Mucosa of gallbladder (tissue), 1 donor: ENCODE measurements at regions not wholly inside any gene's neighbourhood (a gene's known extent, or its start where the extent isn't known, plus 50 kb on each side); places are given as distances from the start of the nearest gene placed in this dataset.

ENCODE experiments used
- DNase-seq: peaks from one replicate; pipeline ENCODE4 v3.0.0-alpha.2; 2020; ENCODE audit warnings: low spot score
- donor health status: DM: no; HTN: no; CAD: no.

DNA sequence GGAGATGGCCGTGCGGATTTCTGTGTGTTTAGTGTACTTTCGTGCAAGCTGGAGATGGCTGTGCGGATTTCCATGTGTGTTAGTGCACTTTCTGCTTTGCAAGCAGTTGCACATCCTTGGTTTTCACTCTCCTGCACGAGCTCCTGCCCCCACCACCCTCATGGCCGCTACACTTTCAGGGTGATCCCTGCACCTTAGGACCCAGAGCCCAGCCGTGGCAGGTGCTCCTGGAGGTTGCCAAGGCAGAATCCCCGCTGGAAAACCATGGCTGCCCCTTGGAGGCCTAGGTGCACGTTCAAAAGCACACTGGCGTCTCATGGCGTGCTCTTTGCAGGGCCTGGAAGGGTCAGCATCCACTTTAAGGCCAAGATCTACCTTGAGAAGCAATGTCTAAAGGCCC lies 311.0 kb upstream of the TNRC6C start:
- DNase-seq = no peak

DNA sequence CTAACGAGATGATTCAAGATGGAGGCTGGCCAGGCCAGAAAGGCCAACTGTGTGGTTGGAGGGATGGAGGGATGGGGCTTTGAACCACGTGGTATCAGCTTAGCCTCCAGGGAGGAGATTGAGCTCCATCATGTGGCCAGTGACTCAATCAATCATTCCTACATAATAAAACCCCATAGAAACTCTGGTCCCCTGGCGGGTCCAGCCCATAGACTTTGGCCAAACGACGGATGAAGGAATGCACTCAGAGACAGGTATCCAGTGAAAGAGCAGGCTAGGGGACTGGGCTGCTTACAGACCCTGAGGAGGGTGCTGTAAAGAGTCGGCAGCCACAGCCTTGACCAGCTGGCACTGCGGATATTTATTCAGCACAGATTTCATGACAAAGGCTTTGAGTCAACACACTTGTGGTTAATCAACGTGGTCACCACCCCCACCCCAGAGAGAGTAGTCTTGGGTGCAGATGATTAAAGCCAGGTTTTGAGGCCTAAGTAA lies 308.7 kb upstream of the TNRC6C start:
- no peak for DNase-seq

DNA sequence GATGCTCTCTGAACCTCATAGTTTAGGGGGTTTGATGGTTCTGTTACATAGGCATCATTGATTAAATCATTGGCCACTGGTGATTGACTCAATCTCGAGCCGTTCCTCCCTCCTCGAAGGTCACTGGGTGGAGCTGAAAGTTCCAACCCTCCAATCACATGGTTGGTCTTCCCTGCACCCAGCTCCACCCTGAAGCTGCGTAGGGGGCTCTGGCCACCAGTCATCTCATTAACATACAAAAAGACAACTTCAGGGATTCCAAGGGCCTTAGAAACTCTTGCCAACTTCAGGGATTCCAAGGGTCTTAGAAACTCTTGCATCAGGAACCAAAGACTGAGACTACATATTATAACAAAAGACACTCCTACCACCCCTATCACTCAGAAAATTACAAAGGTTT lies 306.5 kb upstream of the TNRC6C start:
- DNase-seq = no peak

DNA sequence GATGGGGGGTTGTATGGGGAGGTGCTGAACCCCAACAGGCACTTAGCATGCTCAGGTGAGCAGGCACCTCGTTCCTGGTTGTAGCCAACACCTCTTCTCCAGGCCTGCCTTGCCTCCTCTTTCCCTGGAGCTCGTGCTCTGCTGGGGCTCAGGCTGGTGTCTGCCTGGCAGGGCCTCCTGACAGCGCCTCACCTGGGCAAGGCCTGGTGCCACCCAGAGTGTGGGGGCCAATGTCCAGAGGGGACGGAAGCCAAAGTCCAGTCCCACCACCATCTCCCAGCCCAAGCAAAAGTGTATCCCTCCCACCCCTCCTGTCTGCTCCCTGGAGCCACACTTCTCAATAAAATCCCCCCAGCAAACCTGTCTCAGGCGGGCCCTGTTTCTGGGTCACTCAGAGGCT lies 304.2 kb upstream of the TNRC6C start:
- no peak for DNase-seq

DNA sequence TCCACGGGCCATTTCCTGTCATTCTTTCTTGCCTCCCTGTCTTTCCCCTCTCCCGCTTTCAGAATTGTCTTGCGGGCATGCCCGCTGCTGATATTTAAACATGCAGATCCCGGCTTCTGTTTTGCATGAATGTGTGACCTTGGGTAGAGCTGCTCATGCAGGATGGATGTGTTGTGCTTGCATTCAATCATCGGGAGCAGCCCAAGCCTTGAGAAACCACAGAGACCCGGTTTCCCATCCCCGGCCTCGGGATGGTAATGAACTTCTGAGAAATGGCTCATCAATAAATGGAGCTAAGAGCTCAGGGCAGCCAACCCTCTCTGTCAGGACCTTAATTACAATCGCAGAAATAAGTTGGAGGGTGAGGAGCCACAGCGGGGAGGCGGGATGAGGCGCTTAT lies 303.7 kb upstream of the TNRC6C start:
- DNase-seq = no peak

DNA sequence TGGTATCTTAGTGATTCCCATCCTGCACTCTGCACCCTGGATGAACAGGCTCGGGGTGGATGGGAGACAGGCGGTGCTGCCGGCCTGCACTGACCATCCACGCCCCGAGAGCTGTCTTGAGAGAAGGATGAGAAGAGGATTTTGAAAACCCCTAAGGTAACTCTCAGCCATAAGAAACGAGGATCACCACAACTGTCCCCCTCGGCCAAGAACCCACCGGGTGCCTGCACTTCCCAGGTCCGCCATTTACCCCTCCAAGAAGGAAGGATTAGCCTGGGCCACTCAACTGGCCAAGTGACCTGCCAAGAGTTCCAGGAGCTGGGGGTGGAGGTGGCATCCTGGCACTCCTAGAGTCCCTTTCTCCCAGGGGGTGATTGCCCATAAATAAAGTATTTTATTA lies 302.4 kb upstream of the TNRC6C start:
- no peak for DNase-seq

DNA sequence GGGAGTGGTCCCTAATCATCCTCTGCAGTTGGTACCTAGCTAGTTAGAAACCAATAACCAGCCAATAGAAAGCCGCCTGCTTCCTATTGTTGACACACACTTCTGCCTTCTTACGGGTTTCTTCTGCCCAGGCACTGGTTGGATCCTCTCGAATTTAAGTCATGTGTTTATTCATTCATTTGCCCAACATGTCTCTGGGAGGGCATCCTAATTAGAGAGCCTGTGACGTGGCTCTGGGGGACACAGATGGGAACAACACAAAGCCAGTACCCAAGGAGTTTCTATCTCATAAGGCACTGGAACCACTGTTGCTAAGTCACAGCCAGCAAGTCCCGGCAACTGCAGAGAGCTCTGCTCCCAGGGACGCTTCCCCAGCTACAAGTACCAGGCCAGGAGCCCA lies 300.7 kb upstream of the TNRC6C start:
- no peak for DNase-seq

DNA sequence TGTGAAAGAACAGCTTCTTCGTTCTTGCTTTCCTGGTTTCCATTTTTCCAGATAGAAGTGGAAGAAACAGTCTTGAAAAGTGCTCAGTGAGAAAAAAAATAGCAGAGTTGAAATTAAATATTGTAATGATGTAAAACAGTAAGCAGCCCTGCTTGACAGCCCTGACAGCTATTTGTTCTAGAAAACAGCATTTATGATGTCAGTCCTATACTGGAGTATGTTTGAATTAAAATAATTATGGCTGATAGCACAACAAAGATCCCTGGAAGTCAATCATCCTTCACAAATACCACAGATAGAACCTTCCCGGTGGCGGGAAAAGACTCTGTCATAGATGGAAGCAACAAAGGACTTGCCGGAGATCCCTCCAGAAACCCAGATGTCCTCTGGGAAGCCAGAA lies 298.0 kb upstream of the TNRC6C start:
- DNase-seq = no peak

DNA sequence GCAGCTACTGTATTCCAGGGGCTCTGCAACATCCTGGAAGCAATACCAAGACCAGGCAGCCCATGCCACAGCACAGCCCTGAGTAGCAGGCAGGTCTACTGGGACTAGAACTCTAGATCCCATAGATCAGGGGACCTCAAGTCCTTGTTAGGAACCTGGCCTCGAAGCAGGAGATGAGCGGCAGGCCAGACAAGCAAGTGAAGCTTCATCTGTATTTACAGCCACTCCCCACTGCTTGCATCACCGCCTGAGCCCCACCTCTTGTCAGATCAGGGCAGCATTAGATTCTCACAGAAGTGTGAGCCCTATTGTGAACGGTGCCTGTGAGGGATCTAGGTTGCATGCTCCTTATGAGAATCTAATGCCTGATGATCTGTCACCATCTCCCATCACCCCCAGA lies 295.7 kb upstream of the TNRC6C start:
- no peak for DNase-seq

DNA sequence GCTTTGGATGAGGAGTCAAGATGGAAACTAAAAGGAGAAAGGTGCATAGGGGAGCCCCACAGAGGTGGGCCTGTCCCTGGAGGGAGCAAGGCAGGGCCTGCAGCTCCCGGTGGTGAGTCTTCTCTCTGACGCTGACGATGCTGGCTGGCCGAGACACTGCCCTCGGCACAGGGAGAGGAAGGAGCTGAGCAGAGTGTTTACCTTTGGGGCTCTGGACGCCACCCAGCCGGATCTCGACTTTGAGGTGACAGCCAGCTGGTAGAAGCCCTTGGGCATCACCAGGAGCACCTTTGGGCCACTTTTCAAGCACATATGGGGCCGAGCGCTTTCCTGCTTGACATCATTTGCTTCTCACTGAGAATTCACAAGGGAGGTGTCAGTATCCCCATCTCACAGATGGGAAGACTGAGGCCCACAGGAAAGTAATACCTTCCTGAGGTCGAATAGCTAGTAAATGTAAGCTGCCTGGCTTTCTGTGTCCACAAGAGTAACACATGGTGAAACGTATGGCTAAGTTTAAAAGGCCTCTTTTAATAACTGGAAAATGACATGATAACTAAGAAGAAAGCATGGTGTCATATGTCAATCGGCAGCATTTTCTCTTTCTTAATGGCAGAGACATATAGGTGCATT lies 294.3 kb upstream of the TNRC6C start:
- no peak for DNase-seq

DNA sequence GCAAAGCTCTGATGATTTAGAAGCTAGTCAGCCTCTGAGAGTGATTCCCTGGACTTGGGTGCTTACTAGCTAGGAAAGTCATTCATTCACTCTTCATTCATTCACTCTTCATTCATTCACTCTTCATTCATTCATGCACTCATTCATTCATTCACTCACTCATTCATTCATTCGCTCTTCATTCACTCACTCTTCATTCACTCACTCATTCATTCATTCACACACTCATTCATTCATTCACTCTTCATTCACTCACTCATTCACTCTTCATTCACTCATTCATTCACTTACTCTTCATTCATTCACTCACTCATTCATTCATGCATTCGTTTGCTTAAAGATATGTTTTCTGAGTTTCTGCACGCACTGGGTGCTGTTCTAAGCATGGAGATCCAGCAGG lies 292.7 kb upstream of the TNRC6C start:
- DNase-seq = no peak

DNA sequence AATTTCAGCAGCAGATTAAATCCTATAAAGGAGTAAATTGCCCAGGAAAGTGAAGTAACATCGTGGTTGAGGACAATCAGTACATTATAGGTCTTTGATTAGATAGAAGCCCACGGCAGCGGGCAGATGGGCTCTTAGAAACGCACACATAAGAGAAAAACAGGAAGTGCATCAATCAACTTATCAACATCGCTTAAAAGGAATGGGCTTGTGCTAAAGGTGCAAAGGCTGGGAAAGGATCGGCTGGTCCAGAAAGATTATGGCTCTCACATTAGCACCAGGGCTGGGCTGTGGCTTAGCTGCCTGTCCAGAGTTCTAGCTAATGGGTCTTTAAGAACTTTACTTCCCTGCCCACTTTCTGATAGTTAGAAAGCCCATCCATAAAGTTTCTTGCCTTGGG lies 292.0 kb upstream of the TNRC6C start:
- no peak for DNase-seq

DNA sequence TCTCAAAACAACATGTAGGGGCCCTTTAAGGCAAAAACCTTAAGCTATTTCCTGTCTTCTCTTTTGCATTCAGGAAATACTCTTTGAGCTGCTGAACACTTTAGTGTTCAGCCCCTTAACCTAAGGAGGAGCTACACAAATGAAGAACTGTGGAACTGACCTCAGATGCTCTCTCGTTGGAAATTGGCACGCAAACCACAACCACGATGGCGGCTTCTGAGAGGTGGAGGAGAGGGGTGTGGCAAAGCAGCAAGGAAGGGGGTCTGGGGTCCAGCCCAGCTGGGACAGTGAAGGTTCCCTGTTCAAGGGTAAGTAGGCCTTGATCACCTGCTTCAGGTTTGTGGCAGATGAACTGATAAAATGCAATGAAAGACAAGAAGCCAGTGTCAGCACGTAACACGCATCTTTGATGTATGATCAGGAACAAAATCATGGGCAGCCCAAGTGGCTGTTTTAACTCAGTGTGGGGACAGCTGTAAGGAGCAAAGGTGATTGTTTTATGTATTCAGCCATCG lies 291.6 kb upstream of the TNRC6C start:
- DNase-seq = no peak

DNA sequence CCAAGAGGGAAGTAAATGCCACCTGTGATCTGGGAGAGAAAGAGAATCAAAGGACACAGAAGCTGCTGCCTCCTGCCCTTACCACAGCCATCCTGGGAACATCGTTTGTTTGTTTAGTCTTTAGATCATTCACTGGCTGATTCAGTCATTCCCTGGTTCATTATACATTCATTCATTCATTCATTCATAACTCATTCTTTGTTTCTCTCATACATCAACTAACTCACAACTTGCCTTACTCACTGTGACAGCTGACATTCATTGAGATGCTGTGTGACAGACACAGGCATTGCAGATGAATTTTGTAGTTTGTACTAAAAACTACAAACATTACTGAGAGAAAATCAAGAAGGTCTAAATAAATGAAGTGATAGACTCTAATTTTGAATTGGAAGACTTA lies 291.0 kb upstream of the TNRC6C start:
- no peak for DNase-seq

DNA sequence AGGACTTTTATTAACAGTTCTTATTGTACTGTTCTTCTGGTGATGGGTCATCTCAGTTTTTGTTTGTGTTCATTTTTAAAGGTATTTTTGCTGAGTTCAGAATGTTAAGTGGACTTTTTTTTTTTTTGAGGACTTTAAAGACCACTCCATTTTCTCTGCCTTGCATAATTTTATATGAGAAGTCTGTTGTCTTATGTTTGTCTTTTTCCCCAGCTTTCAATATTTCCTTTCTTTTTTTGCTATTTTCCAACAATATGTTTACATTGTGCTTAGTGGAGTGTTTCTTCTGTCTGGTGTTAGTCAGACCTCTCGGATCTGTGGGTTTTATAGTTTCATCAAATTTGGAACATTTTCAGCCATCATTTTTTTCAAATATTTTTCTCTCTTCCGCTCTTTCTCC lies 290.0 kb upstream of the TNRC6C start:
- no peak for DNase-seq

DNA sequence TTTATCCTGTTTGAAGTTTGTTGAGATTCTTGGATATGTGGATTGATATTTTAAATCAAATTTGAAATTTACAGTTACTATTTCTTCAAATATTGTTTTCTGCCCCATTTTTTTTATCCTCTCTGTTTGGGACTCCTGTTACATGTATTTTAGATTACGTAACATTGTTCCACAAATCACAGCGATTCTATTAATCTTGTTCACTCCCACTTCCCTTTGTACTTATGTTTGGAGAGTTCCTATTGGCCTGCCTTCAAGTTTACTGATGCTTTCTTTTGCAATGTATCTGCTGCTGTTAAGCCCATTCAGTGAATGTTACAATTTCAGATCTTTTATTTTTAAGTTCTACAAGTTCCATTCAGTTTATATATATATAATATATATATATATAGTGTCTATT lies 288.3 kb upstream of the TNRC6C start:
- DNase-seq = no peak

DNA sequence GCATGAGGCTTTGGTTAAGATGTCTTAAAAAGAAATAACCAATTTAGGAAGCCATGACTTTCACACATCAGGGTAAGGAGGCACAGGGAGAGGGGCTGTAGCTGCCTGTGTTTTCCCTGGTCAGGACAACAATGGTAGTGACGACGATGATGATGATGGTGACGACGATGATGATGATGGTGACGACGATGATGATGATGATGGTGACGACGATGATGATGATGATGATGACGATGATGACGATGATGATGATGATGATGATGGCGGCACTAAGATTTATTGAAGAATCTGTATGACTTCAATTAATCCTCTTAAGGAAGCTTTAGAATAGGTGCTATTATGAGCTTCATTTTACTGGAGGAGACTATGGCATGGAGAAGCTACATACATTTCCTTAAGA lies 284.1 kb upstream of the TNRC6C start:
- no peak for DNase-seq

DNA sequence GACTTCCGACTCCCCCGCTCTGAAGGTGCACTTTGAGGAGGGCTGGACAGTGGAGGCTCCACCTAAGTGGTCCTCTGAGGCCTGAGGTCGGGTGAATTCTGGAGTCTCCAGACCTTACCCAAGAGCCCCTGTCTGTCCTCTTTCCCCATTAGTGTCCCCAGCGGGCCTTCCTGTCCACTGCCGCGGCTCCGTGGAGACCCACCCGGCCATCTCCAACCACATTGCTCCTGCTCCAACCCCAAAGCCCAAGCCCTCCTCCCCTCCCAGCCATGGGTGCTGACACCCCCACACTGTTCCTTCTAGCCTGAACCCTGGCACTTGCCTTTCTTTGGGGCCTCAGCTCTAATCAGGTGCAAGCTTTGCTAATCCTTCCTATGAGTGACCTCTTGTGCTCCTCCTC lies 283.1 kb upstream of the TNRC6C start:
- DNase-seq = no peak

DNA sequence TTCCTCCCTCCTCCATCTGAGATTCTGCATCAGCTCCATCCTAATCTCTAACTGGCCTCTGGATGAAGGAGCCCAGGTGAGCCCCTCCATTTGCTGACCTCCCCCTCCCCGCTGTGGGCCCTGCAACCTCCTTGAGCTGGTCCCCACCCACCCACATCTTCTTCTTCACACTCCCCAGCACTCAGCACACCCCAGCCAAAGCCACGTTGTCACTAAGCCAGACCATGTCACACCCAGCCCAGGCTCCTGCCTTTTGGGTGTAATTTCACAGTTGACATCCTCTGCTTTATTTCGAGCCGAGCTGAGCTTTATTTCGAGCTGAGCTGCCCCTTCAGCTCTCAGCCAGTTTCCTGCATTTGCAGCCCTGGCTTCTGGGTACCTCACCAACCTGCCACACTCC lies 282.7 kb upstream of the TNRC6C start:
- DNase-seq = no peak

DNA sequence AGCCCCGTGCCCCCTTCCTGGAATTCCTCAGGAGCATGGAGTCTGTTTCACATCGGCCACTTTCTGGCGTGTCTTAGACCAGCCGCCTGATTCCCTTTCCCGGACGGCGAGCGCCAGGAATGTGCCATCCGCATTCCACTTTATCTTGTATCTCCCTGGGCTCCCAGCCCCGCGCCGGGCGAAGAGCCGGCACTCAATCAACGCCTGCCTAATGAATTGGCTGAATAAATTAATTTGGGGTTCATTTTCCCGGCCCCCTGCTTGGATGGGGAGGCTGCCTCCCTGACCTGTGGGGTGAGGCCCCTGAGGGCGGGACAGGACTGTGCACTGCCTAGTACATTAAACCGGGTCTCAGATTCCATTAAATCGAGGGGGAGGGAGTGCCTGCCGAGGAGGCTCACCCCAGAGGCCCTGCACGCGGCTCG lies 282.3 kb upstream of the TNRC6C start:
- DNase-seq = peak; percentile 28

DNA sequence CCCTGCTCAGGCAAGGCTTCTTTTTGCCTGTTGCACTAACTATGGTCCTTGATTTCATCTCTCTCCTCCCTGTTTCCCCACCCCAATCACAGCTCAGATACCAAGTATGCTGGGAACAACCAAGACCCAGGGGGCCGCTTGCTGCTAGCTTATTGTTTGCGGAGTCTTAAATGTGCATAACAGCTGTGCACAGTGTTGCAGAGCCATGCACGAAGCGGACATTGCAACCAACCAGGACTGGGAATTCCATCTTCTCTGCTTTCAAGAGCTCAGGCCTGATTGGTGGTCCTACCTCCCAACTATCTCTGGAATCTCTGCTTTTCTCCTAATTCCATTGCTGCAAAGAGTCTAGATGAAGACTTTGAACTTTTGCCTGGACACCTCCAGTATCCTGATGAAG lies 281.3 kb upstream of the TNRC6C start:
- DNase-seq = no peak

DNA sequence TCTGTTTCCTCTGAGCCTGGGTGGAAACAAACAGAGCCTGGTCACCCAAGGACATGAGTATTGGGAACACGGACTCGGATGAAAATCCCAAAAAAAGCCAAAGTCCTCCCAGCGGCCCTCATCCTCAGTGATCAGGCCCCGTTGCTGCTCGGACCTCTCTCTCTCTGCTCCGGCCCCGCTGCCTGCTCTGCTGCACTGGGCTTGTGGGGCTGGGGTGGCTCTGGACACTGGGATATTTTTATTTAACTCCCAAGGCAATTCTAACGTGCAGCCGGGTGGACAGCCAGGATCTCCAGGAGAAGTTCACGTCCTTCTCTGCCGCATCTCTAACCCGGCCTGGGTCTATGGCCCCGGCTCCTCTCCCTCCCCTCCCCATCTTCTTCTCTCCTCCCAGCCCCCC lies 280.9 kb upstream of the TNRC6C start:
- DNase-seq = no peak

DNA sequence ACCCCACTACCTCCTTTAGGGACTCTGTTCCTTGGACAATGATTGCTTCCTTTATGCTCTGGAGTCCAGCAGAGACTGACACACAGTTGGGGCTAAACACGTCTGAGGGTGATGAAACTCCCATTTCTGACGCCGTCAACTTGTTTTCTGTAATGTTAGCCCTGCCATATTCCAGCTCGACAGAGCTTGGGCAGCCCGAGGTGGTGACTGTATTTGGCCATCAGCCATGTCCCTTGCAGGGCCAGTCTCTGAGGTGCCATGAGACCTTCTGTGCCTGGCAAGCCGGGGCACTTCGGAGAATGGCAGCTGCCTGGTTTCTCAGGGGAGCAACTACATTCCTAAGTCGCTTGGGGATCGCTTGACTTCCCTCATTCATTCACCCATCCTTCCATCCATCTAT lies 278.9 kb upstream of the TNRC6C start:
- no peak for DNase-seq

DNA sequence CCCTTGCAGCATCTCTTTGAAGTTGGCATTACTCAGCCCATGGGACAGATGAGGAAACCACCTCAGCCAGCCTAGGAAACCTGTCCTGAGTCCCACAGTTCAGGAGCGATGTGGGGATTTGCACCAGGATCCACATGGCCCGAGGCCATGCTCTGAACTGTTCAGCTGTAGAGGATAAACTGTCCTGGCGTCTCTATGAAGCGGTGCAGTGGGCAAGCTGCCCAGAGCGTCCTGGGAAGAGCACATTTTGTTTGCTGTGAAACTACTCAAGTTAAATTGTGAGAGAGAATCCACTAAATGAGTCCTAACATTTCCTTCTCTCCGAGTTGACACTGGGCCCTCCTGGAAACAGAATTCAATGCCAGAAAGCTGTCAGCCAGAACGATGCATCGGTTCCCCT lies 276.6 kb upstream of the TNRC6C start:
- DNase-seq = peak; percentile 53
